ENCODE measurements at regions not wholly inside any gene's neighbourhood (a gene's known extent, or its start where the extent isn't known, plus 50 kb on each side); places are given as distances from the start of the nearest gene placed in this dataset.

DNA sequence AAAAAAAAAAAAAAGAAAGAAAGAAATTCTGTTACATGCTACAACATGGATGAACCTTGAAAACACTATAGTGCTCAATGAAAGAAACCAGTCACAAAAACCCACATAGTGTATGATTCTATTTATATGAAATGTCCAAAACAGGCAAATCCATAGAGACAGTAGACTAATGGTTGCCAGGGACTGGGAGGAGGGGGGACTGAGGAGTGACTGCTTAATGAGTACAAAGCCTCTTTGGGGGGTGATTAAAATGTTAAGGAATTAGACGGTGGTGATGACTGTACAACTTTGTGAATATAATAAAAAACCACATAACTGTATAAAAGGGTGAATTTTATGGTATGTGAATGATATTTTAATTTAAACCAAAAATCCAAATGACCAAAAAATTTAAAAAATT, 116.0 kb upstream of the GUCA2B start:
- TF ChIP-seq CTCF (IDR thresholded peaks at IDR 0.05) (no peak), POLR2A (IDR thresholded peaks at IDR 0.05) (no peak), POLR2AphosphoS5 (IDR thresholded peaks at IDR 0.05) (no peak)
